ENCODE measurements at regions not wholly inside any gene's neighbourhood (a gene's known extent, or its start where the extent isn't known, plus 50 kb on each side); places are given as distances from the start of the nearest gene placed in this dataset.

DNA sequence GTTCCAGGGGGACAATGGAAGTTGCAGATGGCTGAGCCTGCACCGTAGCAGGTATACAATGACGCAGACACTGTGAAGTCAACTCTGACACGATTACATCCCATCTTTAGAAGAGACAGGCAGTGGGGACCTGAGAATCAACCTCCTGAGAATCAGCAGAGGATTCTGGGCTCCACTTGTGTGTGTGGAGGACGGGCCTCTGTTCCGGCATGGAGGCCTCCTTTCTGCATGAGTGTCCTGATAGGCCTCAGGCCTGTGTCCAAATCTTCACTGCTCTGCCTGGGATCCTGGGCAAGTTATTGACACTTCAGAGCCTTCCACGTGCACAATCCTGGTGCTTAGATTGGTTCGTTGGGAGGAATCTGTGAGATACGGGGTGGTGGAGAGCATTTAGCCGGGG is 151.2 kb upstream of the COL5A1 start:
- TF ChIP-seq POLR2AphosphoS5 (IDR thresholded peaks at IDR 0.05; ENCODE audit: low read depth, low read length), result no peak
- no peak for TF ChIP-seq TAF1 (IDR thresholded peaks at IDR 0.05; ENCODE audit: borderline replicate concordance, insufficient read depth, low read length)
- TF ChIP-seq, protein P1, sequence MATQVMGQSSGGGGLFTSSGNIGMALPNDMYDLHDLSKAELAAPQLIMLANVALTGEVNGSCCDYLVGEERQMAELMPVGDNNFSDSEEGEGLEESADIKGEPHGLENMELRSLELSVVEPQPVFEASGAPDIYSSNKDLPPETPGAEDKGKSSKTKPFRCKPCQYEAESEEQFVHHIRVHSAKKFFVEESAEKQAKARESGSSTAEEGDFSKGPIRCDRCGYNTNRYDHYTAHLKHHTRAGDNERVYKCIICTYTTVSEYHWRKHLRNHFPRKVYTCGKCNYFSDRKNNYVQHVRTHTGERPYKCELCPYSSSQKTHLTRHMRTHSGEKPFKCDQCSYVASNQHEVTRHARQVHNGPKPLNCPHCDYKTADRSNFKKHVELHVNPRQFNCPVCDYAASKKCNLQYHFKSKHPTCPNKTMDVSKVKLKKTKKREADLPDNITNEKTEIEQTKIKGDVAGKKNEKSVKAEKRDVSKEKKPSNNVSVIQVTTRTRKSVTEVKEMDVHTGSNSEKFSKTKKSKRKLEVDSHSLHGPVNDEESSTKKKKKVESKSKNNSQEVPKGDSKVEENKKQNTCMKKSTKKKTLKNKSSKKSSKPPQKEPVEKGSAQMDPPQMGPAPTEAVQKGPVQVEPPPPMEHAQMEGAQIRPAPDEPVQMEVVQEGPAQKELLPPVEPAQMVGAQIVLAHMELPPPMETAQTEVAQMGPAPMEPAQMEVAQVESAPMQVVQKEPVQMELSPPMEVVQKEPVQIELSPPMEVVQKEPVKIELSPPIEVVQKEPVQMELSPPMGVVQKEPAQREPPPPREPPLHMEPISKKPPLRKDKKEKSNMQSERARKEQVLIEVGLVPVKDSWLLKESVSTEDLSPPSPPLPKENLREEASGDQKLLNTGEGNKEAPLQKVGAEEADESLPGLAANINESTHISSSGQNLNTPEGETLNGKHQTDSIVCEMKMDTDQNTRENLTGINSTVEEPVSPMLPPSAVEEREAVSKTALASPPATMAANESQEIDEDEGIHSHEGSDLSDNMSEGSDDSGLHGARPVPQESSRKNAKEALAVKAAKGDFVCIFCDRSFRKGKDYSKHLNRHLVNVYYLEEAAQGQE (IDR thresholded peaks at IDR 0.05; ENCODE audit: insufficient read depth in 1 of 2, low read depth in 2 of 2, low read length in 2 of 2), result no peak
- TF ChIP-seq SIN3A (IDR thresholded peaks at IDR 0.05; ENCODE audit: borderline replicate concordance, insufficient read depth, low read length), result no peak

All from PFSK-1 (cell line).